HepG2 (cell line): ENCODE measurements at regions not wholly inside any gene's neighbourhood (a gene's known extent, or its start where the extent isn't known, plus 50 kb on each side); places are given as distances from the start of the nearest gene placed in this dataset.

Source experiments
- ATAC-seq: fragments of 200-7000 bp; cut with Tn5 transposase; 3 replicates; pipeline ENCODE4 v1.9.1; 2020; ENCODE audit warnings: mild to moderate bottlenecking, moderate library complexity
- BruUV-seq: library from RNA; stranded (reverse); fragments of 400-500 nt; replicated peaks from 2 replicates; lab custom pipeline; 2021; lab: Mats Ljungman, UMichigan
- CTCF ChIA-PET: fragments of 300-600 bp; formaldehyde crosslinking; extraction: SDS; loops from one replicate; lab custom pipeline; 2021; ENCODE audit warnings: low total read pairs, inconsistent platforms, low intra/inter-chr PET ratio; lab: Yijun Ruan, JAX
- POLR2A ChIA-PET: fragments of 350-600 bp; sonication (Branson Sonifier 250); formaldehyde crosslinking; loops from one replicate; lab custom pipeline; 2020; ENCODE audit warnings: antibody characterized with exemption, inconsistent platforms; lab: Yijun Ruan, JAX
- DNase-seq: peaks from one replicate; pipeline ENCODE4 v3.0.0-alpha.2; 2015; ENCODE audit warnings: low spot score
- FAIRE-seq: peaks from 3 replicates; lab custom pipeline; 2011; peaks lifted over from hg19 to GRCh38; lab: Jason Lieb, UNC
- H2AFZ ChIP-seq: one replicate; pipeline ENCODE4 v1.6.1; 2011; ENCODE audit warnings: low read length, inconsistent platforms
- H3K27ac ChIP-seq: fragments of 300-600 bp; 3 replicates; pipeline ENCODE4 v1.8.0; 2011; ENCODE audit warnings: mixed run types, mild to moderate bottlenecking, mixed read lengths, low read length, inconsistent platforms; ENCODE audit not compliant: insufficient read depth; ENCODE audit errors: extremely low read length
- H3K27me3 ChIP-seq, 2 experiments: fragments of 200-600 bp in 1 of 2; 2 replicates in 1 of 2; 3 replicates in 1 of 2; pipeline versions ENCODE4 v1.6.0 to v1.8.0; 2011; ENCODE audit warnings: low read length in 2 of 2, mild to moderate bottlenecking in 2 of 2, moderate library complexity in 2 of 2, inconsistent platforms in 1 of 2; ENCODE audit not compliant: insufficient read depth in 2 of 2, control insufficient read depth in 1 of 2
- H3K36me3 ChIP-seq, 2 experiments: fragments of 200-600 bp in 1 of 2; replicated peaks in 1 of 2; 2 replicates in 1 of 2; 3 replicates in 1 of 2; pipeline versions ENCODE4 v1.5.1 to v1.8.0; 2011; ENCODE audit warnings: low read length in 2 of 2, inconsistent platforms in 1 of 2; ENCODE audit not compliant: insufficient read depth in 2 of 2, control insufficient read depth in 1 of 2
- H3K4me1 ChIP-seq: 2 replicates; pipeline ENCODE4 v1.5.1; 2012; ENCODE audit warnings: low read length, inconsistent platforms; ENCODE audit not compliant: insufficient read depth
- H3K4me2 ChIP-seq: 2 replicates; pipeline ENCODE4 v1.6.0; 2011; ENCODE audit warnings: low read depth, low read length, inconsistent platforms
- H3K4me3 ChIP-seq, 3 experiments: fragments of 200-600 bp in 1 of 3; sonication (generic), shearing (Covaris generic) in 1 of 3; replicated peaks in 1 of 3; 2 replicates each; pipeline ENCODE4 v1.5.1; 2011 to 2016; ENCODE audit warnings: low read length in 3 of 3, inconsistent platforms in 2 of 3, low read depth in 2 of 3, mild to moderate bottlenecking in 2 of 3, control low read depth in 1 of 3, mixed read lengths in 1 of 3; ENCODE audit not compliant: insufficient read depth in 1 of 3
- H3K79me2 ChIP-seq: one replicate; pipeline ENCODE4 v1.6.1; 2011; ENCODE audit warnings: low read length, inconsistent platforms; ENCODE audit not compliant: insufficient read depth
- H3K9ac ChIP-seq: 2 replicates; pipeline ENCODE4 v1.6.0; 2011; ENCODE audit warnings: mild to moderate bottlenecking, low read depth, low read length, inconsistent platforms; ENCODE audit not compliant: insufficient read depth
- H3K9me3 ChIP-seq: 2 replicates; pipeline ENCODE4 v1.5.1; 2012; ENCODE audit warnings: mild to moderate bottlenecking, low read length
- H4K20me1 ChIP-seq: 2 replicates; pipeline ENCODE4 v1.6.0; 2011; ENCODE audit warnings: inconsistent platforms, mild to moderate bottlenecking, low read length, moderate library complexity; ENCODE audit not compliant: insufficient read depth
- ARID2 ChIP-seq: sonication (generic); formaldehyde crosslinking; IDR thresholded peaks from 2 replicates; pipeline ENCODE4 v1.8.1; 2022; ENCODE audit warnings: mild to moderate bottlenecking, missing genetic modification reagents, borderline replicate concordance
- ATF6 ChIP-seq: sonication (generic); formaldehyde crosslinking; conservative IDR thresholded peaks from 2 replicates; pipeline ENCODE4 v1.4.0; 2020; ENCODE audit warnings: missing genetic modification reagents
- CENPBD1 ChIP-seq: sonication (generic); formaldehyde crosslinking; IDR thresholded peaks from 2 replicates; pipeline ENCODE4 v1.8.0; 2022; ENCODE audit warnings: missing genetic modification reagents, low read depth, mild to moderate bottlenecking, borderline replicate concordance
- FOXO1 ChIP-seq: sonication (generic); formaldehyde crosslinking; IDR thresholded peaks from 2 replicates; pipeline ENCODE4 v1.4.0; 2020; ENCODE audit warnings: missing genetic modification reagents
- ZMAT5 ChIP-seq: sonication (generic); formaldehyde crosslinking; IDR thresholded peaks from 2 replicates; pipeline ENCODE4 v1.5.0; 2020; ENCODE audit warnings: mild to moderate bottlenecking, low read depth, missing genetic modification reagents, borderline replicate concordance
- ZNF281 ChIP-seq: sonication (generic); formaldehyde crosslinking; IDR thresholded peaks from 2 replicates; pipeline ENCODE4 v1.4.0; 2020; ENCODE audit warnings: missing genetic modification reagents, borderline replicate concordance
- ZNF609 ChIP-seq: sonication (generic); formaldehyde crosslinking; IDR thresholded peaks from 2 replicates; pipeline ENCODE4 v1.4.0; 2020; ENCODE audit warnings: mild to moderate bottlenecking, missing genetic modification reagents, borderline replicate concordance
- WGBS: methylation state at CpG from one replicate; pipeline ENCODE4 v1.1.6; 2017; ENCODE audit warnings: low lambda C conversion rate; 5-methylcytosine and 5-hydroxymethylcytosine counted together
- in situ Hi-C: cut with HindIII; loops from 2 replicates; pipeline ENCODE4 v1.10.0; 2017; ENCODE audit warnings: low pct_unique_long_range_greater_than_20kb; ENCODE audit not compliant: extremely low pct_ligation_motif_present
- intact Hi-C: fragments of 100-400 bp; cut with micrococcal nuclease; formaldehyde crosslinking; loops from one replicate; pipeline ENCODE4 v1.10.0; 2022; ENCODE audit not compliant: unreplicated experiment

- DNase-seq, result no peak
- no peaks in the 10 kb centered on the region for H4K20me1 ChIP-seq
- H3K36me3 ChIP-seq, result no peaks in the 10 kb centered on the region
- no peaks in the 10 kb centered on the region for H3K79me2 ChIP-seq
- no peaks in the 10 kb centered on the region; a peak in 1 of 5 replicates for H3K27me3 ChIP-seq
- H3K9me3 ChIP-seq, result no peaks in the 10 kb centered on the region
- BruUV-seq, result no TSS peak
- no peak overlapping the region for H3K27ac ChIP-seq
- FAIRE-seq, result no peak
- H3K4me3 ChIP-seq, result no peak overlapping the region
- H3K4me1 ChIP-seq, result no peaks in the 10 kb centered on the region
- intact Hi-C loops, result no loop called here
- in situ Hi-C loops, result no loop called here
- WGBS, result 4% methylated on average over 2 of the region's 2 CpGs
- no peak for ATAC-seq
- ChIA-PET POLR2A (no interaction called here), CTCF (no interaction called here)
- no peak overlapping the region for H2AFZ ChIP-seq
- H3K9ac ChIP-seq, result no peak overlapping the region
- no peak for TF ChIP-seq ZMAT5 (CRISPR knock-in tag)
- no peak for TF ChIP-seq ARID2 (CRISPR knock-in tag)
- no peak for TF ChIP-seq CENPBD1 (CRISPR knock-in tag)
- TF ChIP-seq ATF6 (CRISPR knock-in tag), result no peak
- TF ChIP-seq ZNF609 (CRISPR knock-in tag), result no peak
- TF ChIP-seq ZNF281 (CRISPR knock-in tag), result no peak
- TF ChIP-seq FOXO1 (CRISPR knock-in tag), result no peak
- H3K4me2 ChIP-seq, result no peak overlapping the region
Measured at GRCh38 chr11:97856666-97857065, 1164.1 kb upstream of the CNTN5 start.
